RWPE2 (cell line): ENCODE measurements at regions not wholly inside any gene's neighbourhood (a gene's known extent, or its start where the extent isn't known, plus 50 kb on each side); places are given as distances from the start of the nearest gene placed in this dataset.

Experiments used
- ATAC-seq: fragments of 200-7000 bp; cut with Tn5 transposase; 3 replicates; pipeline ENCODE4 v1.9.1; 2021; ENCODE audit warnings: low read depth
- DNase-seq: peaks from one replicate; pipeline ENCODE4 v3.0.0-alpha.2; 2020; ENCODE audit warnings: low spot score
- H3K27ac ChIP-seq: fragments of 450-650 bp; 2 replicates; pipeline ENCODE4 v1.5.1; 2017; ENCODE audit warnings: mild to moderate bottlenecking; ENCODE audit not compliant: poor library complexity, severe bottlenecking
- H3K27me3 ChIP-seq: fragments of 250-450 bp; sonication (Bioruptor Pico); 2 replicates; pipeline ENCODE4 v1.5.1; 2021; ENCODE audit warnings: mild to moderate bottlenecking, moderate library complexity; ENCODE audit not compliant: insufficient read depth, poor library complexity, severe bottlenecking
- H3K36me3 ChIP-seq: fragments of 250-450 bp; sonication (Bioruptor Pico); 2 replicates; pipeline ENCODE4 v1.5.1; 2020; ENCODE audit warnings: low read depth, mild to moderate bottlenecking, moderate library complexity
- H3K4me1 ChIP-seq: fragments of 250-450 bp; sonication (Bioruptor Pico); 2 replicates; pipeline ENCODE4 v1.5.1; 2021; ENCODE audit warnings: mild to moderate bottlenecking, moderate library complexity; ENCODE audit not compliant: insufficient read depth, poor library complexity, severe bottlenecking
- H3K4me3 ChIP-seq: fragments of 250-450 bp; sonication (Bioruptor Pico); 2 replicates; pipeline ENCODE4 v1.5.1; 2021; ENCODE audit warnings: mild to moderate bottlenecking, moderate library complexity; ENCODE audit not compliant: severe bottlenecking
- H3K9me3 ChIP-seq: fragments of 250-450 bp; sonication (Bioruptor Pico); 2 replicates; pipeline ENCODE4 v1.5.1; 2021; ENCODE audit warnings: mild to moderate bottlenecking, moderate library complexity; ENCODE audit not compliant: severe bottlenecking
- CTCF ChIP-seq: fragments of 450-650 bp; IDR thresholded peaks from one replicate; pipeline ENCODE4 v1.5.1; 2017; ENCODE audit warnings: mild to moderate bottlenecking, moderate library complexity; ENCODE audit not compliant: poor library complexity, severe bottlenecking

DNA sequence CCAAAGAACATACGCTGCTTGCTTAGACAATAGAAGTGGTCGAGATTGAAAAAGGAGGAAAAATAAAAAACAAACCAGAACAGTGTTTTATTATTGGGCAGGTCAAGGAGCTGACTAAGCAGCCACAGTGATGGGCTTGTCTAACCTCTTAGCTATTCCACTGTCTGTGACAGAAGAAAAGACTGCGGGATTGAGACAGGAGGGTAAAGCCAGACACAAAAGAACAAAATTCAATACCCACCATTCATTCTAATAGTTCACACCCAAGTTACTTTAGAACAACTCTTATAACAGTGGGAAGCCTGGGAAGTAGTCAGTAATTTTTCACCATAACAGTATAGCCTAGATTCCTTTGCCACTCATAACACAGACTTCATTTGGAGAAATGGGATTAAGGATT, 435.4 kb downstream of the MFSD1 start:
- no peak for ATAC-seq
- Histone ChIP-seq H3K4me3 (no peak overlapping the region), H3K4me1 (no peaks in the 10 kb centered on the region), H3K36me3 (no peaks in the 10 kb centered on the region), H3K9me3 (no peaks in the 10 kb centered on the region), H3K27ac (no peak overlapping the region), H3K27me3 (no peaks in the 10 kb centered on the region)
- no peak for TF ChIP-seq CTCF
- DNase-seq = no peak

DNA sequence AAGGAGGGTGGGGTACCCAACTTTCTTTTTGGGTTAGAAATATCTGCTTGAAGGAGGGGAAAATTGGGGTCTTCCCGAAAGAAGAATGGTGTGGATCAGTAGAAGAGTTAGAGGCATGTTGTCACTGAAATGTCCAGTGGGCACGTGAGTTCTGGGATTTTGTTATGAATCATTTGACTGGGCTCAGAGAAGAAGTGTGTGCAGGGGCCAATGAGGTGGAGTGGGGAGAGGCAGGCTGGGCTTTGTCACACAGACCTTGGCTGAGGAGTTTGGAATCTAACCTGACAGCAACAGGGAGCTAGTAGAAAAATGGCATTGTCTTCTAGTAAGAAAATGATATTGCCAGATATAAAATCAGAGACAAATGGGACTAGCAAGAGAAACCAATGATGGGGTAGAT, 436.8 kb downstream of the MFSD1 start:
- no peak overlapping the region for H3K27ac ChIP-seq
- no peak for TF ChIP-seq CTCF
- ATAC-seq = no peak
- DNase-seq = no peak
- H3K9me3 ChIP-seq = no peaks in the 10 kb centered on the region
- H3K27me3 ChIP-seq = no peaks in the 10 kb centered on the region
- H3K36me3 ChIP-seq = no peaks in the 10 kb centered on the region
- no peak overlapping the region for H3K4me3 ChIP-seq
- H3K4me1 ChIP-seq = no peaks in the 10 kb centered on the region

- ATAC-seq = no peak
- Histone ChIP-seq H3K27ac (no peak overlapping the region), H3K4me3 (no peak overlapping the region), H3K27me3 (no peaks in the 10 kb centered on the region), H3K9me3 (no peaks in the 10 kb centered on the region), H3K36me3 (no peaks in the 10 kb centered on the region), H3K4me1 (no peaks in the 10 kb centered on the region)
- no peak for TF ChIP-seq CTCF
- DNase-seq = no peak
These were observed 437.2 kb downstream of the MFSD1 start for GRCh38 chr3:159239059-159239458.

- TF ChIP-seq CTCF = no peak
- Histone ChIP-seq H3K27ac (no peak overlapping the region), H3K4me1 (no peaks in the 10 kb centered on the region), H3K27me3 (no peaks in the 10 kb centered on the region), H3K36me3 (no peaks in the 10 kb centered on the region), H3K4me3 (no peak overlapping the region), H3K9me3 (no peaks in the 10 kb centered on the region)
- ATAC-seq = no peak
- no peak for DNase-seq
These were observed 443.1 kb downstream of the MFSD1 start for GRCh38 chr3:159244933-159245332.

DNA sequence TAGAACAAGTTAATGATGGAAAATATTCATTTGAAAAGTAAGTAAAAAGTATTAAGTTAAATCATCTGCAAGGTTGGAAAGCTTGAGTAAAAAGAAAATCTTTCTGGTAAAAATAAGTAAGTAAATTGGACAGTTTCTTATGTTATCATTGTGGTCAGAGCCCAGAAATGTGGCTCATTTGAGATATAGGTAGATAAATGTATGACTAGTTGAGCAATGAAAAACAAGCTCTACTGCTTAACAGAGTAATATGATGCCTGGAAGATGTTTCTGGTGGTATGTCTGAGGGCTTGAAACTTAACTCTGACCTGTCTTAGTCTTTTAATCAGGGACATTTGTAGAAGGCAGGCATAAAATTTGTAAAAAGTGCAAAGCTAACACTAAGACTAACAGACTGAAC, 444.0 kb downstream of the MFSD1 start:
- ATAC-seq (0 out of 3 replicates have a peak, but pooled peaks have one; percentile 27), DNase-seq (no peak)
- Histone ChIP-seq H3K4me3 (no peak overlapping the region), H3K27me3 (no peaks in the 10 kb centered on the region), H3K27ac (no peak overlapping the region), H3K36me3 (no peaks in the 10 kb centered on the region), H3K9me3 (no peaks in the 10 kb centered on the region), H3K4me1 (no peaks in the 10 kb centered on the region)
- no peak for TF ChIP-seq CTCF
